AG09309 (cell line): ENCODE measurements at regions not wholly inside any gene's neighbourhood (a gene's known extent, or its start where the extent isn't known, plus 50 kb on each side); places are given as distances from the start of the nearest gene placed in this dataset.

ENCODE experiments used
- DNase-seq: peaks from one replicate; pipeline ENCODE4 v3.0.0-alpha.2; 2010; ENCODE audit warnings: low read depth
- H3K4me3 ChIP-seq: 2 replicates; pipeline ENCODE4 v1.5.1; 2011; ENCODE audit warnings: mild to moderate bottlenecking, low read depth, low read length, moderate library complexity; ENCODE audit not compliant: control insufficient read depth
- CTCF ChIP-seq: IDR thresholded peaks from 2 replicates; pipeline ENCODE4 v1.5.1; 2011; ENCODE audit warnings: mild to moderate bottlenecking, low read depth, low read length, inconsistent platforms; ENCODE audit not compliant: insufficient read depth, control insufficient read depth; ENCODE audit errors: missing control alignments

GRCh38 chr2:120802158-120802557 is 66.5 kb downstream of the GLI2 start:
- TF ChIP-seq CTCF, result no peak
- DNase-seq, result no peak

GRCh38 chr2:120802867-120803484 is 67.3 kb downstream of the GLI2 start:
- no peak overlapping the region for H3K4me3 ChIP-seq
- no peak for DNase-seq
- TF ChIP-seq CTCF, result no peak

More at GRCh38 chr2:120802158-120802557, 66.5 kb downstream of the GLI2 start:
- no peak overlapping the region for H3K4me3 ChIP-seq

GRCh38 chr2:120803764-120804335 is 68.2 kb downstream of the GLI2 start:
- no peak for DNase-seq
- TF ChIP-seq CTCF, result no peak
- no peak overlapping the region for H3K4me3 ChIP-seq

GRCh38 chr2:120804459-120804858 is 68.8 kb downstream of the GLI2 start:
- no peak overlapping the region for H3K4me3 ChIP-seq
- DNase-seq, result no peak
- no peak for TF ChIP-seq CTCF

- H3K4me3 ChIP-seq, result no peak overlapping the region
- DNase-seq, result no peak
- TF ChIP-seq CTCF, result no peak
These were observed 69.3 kb downstream of the GLI2 start for GRCh38 chr2:120805011-120805410.

- no peak for DNase-seq
- TF ChIP-seq CTCF, result no peak
- no peak overlapping the region for H3K4me3 ChIP-seq
These were observed 69.9 kb downstream of the GLI2 start for GRCh38 chr2:120805602-120806001.
